Activated naive CD4-positive, alpha-beta T cell (primary cell): ENCODE measurements at regions not wholly inside any gene's neighbourhood (a gene's known extent, or its start where the extent isn't known, plus 50 kb on each side); places are given as distances from the start of the nearest gene placed in this dataset.

Experiments used
- DNase-seq, 4 experiments: peaks; one replicate each; lab custom pipeline; 2025; lab: John Stamatoyannopoulos, UW

DNA sequence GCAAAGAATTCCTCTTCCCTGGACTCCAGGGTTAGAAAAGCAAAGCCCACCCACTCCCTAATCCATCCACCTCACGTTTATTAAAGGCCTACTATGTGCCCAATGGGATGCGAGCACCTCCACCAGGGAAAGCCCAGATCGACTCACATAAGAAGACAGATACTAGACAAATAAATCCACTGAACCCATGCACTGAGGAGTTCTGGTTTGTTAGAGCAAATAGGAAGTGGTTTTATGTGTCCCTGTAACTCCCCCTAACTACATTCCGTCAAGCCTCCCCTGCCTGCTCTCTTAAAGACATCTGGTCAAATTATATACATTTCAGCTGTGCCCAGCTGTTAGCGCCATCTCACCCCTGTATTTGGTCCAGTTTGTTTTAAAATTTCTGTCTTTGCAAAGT lies 218.5 kb upstream of the RPL38 start:
- DNase-seq = no peak

DNA sequence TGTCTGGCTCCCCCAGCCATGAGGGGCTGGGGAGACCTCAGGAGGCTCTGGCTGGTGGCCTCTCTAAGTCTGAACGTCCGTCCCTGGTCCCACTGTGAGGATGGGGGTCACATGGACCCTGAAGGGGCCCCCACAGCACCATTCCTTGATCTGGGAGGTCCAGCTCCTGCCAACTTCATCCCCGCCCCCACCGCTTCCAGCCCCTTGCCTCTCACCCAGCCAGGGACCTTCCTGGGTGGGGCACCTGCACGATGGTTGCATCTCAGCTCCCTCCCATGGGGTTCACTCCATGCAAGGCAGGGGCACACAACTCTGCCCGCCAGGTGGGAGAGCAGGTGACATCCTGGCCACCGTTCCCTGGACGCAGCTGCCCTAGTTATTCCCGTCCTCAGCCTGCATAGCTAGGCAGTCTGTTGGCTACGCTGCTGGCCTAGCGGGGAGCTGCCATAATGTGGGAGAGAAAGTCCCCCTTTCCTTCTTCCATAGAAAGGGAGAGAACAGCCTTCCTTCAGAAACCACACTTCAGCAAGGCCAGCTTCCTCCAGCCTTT lies 217.9 kb upstream of the RPL38 start:
- no peak for DNase-seq

- no peak for DNase-seq
Observed at GRCh38 chr17:73986641-73987177, 216.8 kb upstream of the RPL38 start.

DNA sequence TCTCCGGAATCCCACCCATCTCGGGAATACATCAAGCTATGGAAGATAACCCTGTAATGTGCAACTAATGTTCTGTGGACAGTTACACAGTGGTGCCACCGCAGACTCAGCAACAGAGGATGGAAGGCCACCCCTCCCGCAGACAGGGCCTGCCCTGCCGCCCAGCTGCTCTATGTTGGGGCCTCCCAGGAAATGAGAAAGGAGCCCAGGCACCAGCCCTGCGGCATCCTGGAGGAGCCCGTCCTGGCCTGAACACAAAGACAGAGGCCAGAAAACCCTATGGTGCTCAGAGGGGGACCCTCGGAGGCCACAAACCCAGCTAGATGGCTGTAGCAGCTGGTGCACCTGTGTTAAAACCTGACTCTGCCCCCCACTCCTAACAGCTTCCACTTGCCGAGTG lies 216.1 kb upstream of the RPL38 start:
- DNase-seq = no peak

- no peak for DNase-seq
Observed at GRCh38 chr17:73987845-73988509, 215.5 kb upstream of the RPL38 start.

DNA sequence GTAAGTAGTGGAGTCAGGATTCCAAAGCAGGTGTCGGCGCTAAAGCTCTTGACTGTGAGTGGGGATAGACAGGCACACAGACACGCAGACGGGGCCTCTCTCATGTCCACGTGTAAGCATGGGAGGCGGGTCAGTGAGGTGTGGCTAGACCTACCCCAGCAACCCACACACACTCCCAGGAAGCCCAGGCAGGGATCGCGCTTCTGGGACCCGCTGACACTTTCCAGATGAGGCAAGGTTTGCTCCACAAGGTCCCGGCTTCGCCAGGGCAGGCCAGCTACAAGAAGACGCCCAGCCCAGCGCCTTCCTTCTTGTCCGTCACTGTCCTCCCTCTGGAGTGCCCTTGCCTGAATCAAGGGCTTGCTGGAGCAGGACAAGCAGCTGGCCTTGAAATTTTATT lies 213.8 kb upstream of the RPL38 start:
- DNase-seq = no peak

DNA sequence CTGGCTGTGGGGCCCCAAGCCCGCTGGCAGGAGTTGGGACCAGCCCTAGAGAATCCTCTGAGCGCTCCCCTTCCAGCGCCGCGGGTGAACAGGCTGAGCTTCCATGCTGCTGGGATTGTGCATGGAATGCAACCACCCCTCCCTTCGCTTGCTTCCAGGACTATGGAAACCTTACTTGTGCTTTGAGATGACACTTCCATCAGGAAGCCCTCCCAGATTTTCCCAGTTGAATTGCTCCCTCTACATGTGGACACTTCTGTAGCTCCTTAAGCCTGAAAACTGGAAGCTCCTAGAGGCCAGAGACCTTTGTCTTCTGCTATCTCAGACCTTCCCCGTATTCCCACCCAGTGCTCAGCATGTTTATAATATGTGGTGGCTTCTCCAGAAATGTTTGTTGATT lies 213.2 kb upstream of the RPL38 start:
- no peak for DNase-seq

GRCh38 chr17:73991260-73991659 lies 212.2 kb upstream of the RPL38 start:
- no peak for DNase-seq

DNA sequence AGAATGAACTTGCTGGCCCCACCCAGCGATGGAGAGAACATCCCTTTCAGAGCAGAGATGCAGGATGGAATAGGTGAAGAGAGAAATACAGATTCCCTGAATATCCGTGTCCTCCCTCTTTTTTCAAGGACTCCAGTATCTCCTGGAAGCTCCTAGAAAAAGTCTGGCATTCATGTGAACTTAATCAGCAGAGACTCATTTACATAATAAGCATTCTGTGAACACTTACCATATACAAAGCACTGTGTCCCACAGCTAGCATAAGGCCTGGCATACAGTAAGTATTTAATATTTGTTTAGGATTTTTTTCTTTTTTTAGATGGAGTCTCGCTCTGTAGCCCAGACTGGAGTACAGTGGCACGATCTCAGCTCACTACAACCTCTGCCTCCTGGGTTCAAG lies 208.5 kb upstream of the RPL38 start:
- no peak for DNase-seq

DNA sequence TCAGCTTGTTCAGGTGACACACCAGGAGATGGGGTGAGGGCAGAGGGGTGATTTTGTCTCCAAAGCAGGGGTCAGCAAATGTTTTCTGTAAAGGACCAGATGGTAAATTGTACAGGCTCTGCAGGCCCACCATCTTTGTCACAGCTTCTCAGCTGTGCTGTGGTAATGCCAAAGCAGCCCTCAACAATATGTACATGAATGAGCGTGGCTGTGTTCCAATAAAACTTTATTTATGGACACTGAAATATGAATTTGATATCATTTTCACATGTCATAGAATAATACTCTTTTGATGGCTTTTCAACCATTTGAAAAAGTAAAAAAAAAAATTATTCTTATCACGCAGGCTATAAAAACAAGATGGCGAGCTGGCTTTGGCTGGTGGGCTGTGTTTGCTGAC lies 206.4 kb upstream of the RPL38 start:
- no peak for DNase-seq

DNA sequence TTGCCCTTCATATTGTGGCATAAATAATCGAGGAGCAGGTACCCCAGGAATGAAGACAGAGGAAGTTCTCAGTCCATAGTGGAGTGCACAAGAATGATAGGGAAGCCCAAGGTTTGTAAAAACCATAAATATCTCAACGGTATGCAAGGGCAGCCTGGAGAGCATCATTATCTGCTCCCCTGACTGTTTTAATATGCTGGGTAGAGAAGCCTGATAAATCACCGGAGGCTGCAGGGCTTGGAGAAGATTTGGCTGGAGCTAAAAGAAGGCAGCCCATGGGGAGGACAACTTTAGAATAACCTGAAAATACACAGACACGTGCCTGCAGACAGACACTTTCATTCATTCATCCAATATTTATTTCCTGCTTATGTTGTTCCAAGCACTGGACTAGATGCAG lies 205.2 kb upstream of the RPL38 start:
- no peak for DNase-seq

- peak; percentile 27 to 69 (median 47) for DNase-seq
Observed at GRCh38 chr17:73998653-73999645, 204.5 kb upstream of the RPL38 start.

DNA sequence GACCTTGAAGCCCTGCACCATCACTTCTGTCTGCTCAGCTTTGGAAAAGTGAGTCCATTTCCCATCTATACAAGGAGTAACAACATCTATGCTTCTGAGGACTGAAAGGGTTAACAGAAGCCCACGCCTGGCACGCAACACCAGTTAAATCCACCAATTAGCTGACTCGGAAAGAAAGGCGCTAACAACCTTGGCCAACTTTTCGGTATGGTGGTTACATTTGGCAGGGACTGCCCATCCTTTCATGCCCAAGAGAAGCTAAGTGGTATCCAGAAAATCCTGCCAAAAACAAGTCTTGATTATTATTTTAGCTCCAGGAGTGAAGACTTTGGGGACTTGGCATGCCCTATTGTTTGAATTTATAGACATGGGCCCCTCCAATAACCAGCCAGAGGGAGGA lies 202.3 kb upstream of the RPL38 start:
- DNase-seq = no peak

- DNase-seq = no peak
Observed at GRCh38 chr17:74002241-74002640, 201.2 kb upstream of the RPL38 start.

DNA sequence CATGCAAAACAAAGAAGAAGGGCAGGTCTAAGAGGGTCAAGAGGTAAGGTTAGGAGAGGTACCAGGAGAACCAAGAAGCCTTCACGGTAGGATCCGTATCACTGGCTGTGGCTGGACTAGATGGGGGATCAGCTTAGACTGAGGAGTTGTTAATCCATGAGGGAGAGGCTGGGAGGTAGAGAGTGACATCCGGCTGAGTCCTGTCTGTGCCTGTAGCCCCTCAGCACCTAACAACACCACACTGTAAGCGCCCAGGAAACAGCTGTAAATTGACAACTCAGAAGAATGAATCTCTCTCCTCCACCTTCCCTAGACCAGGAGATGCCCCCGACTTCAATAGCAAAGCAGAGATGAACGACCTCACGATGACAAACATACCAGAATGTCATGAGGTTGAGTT lies 199.4 kb upstream of the RPL38 start:
- no peak for DNase-seq

DNA sequence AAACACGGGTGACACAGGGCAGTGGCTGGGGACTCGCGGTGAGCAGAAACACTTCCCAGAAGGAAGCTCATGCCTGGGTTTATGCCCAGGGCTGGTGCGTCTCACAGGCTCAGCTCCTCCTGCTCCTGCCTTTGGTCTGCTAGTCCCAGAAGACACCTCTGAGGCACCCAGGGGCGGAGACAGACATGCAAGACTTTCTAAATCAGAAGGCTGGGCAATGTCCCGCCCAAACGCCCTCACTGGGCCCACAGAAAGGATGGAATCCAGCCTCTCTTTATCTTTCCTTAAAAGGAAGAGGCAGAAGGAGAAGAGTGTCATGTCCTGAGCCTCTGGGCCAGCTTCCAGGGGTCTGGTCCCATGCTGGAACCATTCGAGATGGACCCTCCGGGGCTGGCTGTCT lies 197.7 kb upstream of the RPL38 start:
- DNase-seq = no peak

DNA sequence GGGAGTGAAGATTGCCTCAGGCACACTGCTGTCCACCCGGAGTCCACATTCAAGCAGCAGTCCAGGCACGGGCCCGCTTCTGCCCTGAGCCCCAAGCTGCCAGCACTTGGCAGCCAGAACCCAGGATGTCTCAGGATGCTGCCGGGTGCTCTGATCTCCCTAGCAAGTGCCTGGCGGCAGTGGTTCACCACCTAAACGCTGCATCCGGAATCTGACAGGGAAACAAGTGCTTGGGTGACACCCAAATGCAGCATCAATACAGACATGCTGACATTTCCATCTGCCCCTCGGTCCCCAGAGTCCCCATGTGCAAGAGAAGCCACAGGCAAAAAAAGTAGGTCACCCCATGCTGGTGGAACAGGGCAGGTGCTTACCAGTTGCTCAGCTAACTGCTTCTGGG lies 197.1 kb upstream of the RPL38 start:
- DNase-seq = no peak

- no peak for DNase-seq
Observed at GRCh38 chr17:74008196-74008595, 195.3 kb upstream of the RPL38 start.

GRCh38 chr17:74009056-74009625 lies 194.3 kb upstream of the RPL38 start:
- DNase-seq = no peak

- no peak for DNase-seq
Observed at GRCh38 chr17:74010903-74011302, 192.6 kb upstream of the RPL38 start.

GRCh38 chr17:74011966-74012365 lies 191.5 kb upstream of the RPL38 start:
- DNase-seq = no peak

DNA sequence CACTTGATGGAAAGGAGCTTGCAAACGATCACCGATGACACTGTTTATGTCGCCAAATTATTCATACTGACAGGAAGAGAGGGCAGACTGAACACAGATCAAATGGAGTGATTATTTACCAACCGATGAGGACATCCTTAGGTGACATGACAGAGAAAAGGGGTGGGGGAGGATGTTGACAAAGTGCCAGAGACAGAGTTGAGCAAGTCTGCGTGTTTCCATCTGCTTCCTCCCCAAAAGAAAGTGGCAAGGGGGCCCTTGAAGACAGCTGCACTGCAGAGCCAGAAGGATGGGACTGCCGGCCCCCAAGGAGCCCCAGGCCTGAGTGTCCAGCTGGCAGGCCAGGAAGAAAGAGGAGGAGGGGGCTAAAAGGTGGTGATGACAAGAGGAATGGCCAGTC lies 191.0 kb upstream of the RPL38 start:
- DNase-seq = peak in 1 of 4 experiments; percentile 30
